Neural cell (in vitro differentiated cells): ENCODE measurements at regions not wholly inside any gene's neighbourhood (a gene's known extent, or its start where the extent isn't known, plus 50 kb on each side); places are given as distances from the start of the nearest gene placed in this dataset.
"Not testable (repeated sequence)": the region's sequence is repeated elsewhere in the genome, so short reads cannot be mapped to it uniquely, and the experiment has no call there.

Source experiments
- H2AFZ ChIP-seq: fragments of 200-600, 300-800 bp; sonication (generic), shearing (Covaris generic); 2 replicates; pipeline ENCODE4 v1.6.0; 2014; ENCODE audit warnings: low read depth, mild to moderate bottlenecking, antibody characterized with exemption, low read length, moderate library complexity
- H3F3A ChIP-seq: fragments of 200-600 bp; shearing (Covaris generic); 2 replicates; pipeline ENCODE4 v1.6.1; 2016; ENCODE audit warnings: mild to moderate bottlenecking, moderate library complexity, mixed read lengths, antibody characterized with exemption, low read length; ENCODE audit not compliant: insufficient read depth, poor library complexity, severe bottlenecking
- H3K27ac ChIP-seq: fragments of 200-600, 300-800 bp; sonication (generic), shearing (Covaris generic); 2 replicates; pipeline ENCODE4 v1.5.1; 2014; ENCODE audit warnings: mild to moderate bottlenecking, low read length, moderate library complexity
- H3K27me3 ChIP-seq: fragments of 300-800, 200-600 bp; sonication (generic), shearing (Covaris generic); 2 replicates; pipeline ENCODE4 v1.6.0; 2014; ENCODE audit warnings: mild to moderate bottlenecking, low read depth, low read length, moderate library complexity; ENCODE audit not compliant: insufficient read depth
- H3K36me3 ChIP-seq: fragments of 300-800, 200-600 bp; sonication (generic), shearing (Covaris generic); 2 replicates; pipeline ENCODE4 v1.5.1; 2014; ENCODE audit warnings: mild to moderate bottlenecking, antibody characterized with exemption, low read length, moderate library complexity; ENCODE audit not compliant: insufficient read depth
- H3K4me2 ChIP-seq: fragments of 300-800, 200-600 bp; sonication (generic), shearing (Covaris generic); 2 replicates; pipeline ENCODE4 v1.6.0; 2014; ENCODE audit warnings: mild to moderate bottlenecking, low read length
- H3K4me3 ChIP-seq: fragments of 300-800, 200-600 bp; sonication (generic), shearing (Covaris generic); 2 replicates; pipeline ENCODE4 v1.5.1; 2014; ENCODE audit warnings: mild to moderate bottlenecking, low read length, moderate library complexity
- H3K79me2 ChIP-seq: fragments of 200-600 bp; shearing (Covaris generic); replicated peaks from 2 replicates; pipeline ENCODE4 v1.6.0; 2014; ENCODE audit warnings: mild to moderate bottlenecking, low read length, moderate library complexity; ENCODE audit not compliant: insufficient read depth
- H3K9ac ChIP-seq: fragments of 300-800, 200-600 bp; sonication (generic), shearing (Covaris generic); 2 replicates; pipeline ENCODE4 v1.6.1; 2016; ENCODE audit warnings: mild to moderate bottlenecking, low read length, mixed read lengths
- H3K9me2 ChIP-seq: fragments of 200-600 bp; shearing (Covaris generic); 2 replicates; pipeline ENCODE4 v1.6.1; 2016; ENCODE audit warnings: mild to moderate bottlenecking, low read length, mixed read lengths; ENCODE audit not compliant: insufficient read depth
- H3K9me3 ChIP-seq: fragments of 200-600, 300-800 bp; sonication (generic), shearing (Covaris generic); 2 replicates; pipeline ENCODE4 v1.6.1; 2016; ENCODE audit warnings: mild to moderate bottlenecking, mixed run types, low read length, moderate library complexity, mixed read lengths
- H4K20me1 ChIP-seq: fragments of 200-600 bp; shearing (Covaris generic); 2 replicates; pipeline ENCODE4 v1.6.1; 2016; ENCODE audit warnings: mild to moderate bottlenecking, mixed run types; ENCODE audit not compliant: insufficient read depth
- CTCF ChIP-seq: fragments of 450-650 bp; IDR thresholded peaks from 2 replicates; pipeline ENCODE4 v1.5.1; 2014; ENCODE audit warnings: antibody characterized with exemption, mild to moderate bottlenecking, moderate library complexity; ENCODE audit not compliant: poor library complexity, severe bottlenecking
- EP300 ChIP-seq: fragments of 450-650 bp; conservative IDR thresholded peaks from 2 replicates; pipeline ENCODE4 v1.6.1; 2014; ENCODE audit warnings: antibody characterized with exemption, mild to moderate bottlenecking, moderate library complexity; ENCODE audit not compliant: poor library complexity, severe bottlenecking
- EZH2 ChIP-seq: fragments of 200-600, 300-800 bp; shearing (Covaris generic), sonication (generic); IDR thresholded peaks from 2 replicates; pipeline ENCODE4 v1.6.1; 2014; ENCODE audit warnings: antibody characterized with exemption, low read length, borderline replicate concordance, mild to moderate bottlenecking; ENCODE audit not compliant: insufficient read depth, poor library complexity, severe bottlenecking
- MXI1 ChIP-seq: fragments of 450-650 bp; conservative IDR thresholded peaks from 2 replicates; pipeline ENCODE4 v1.6.1; 2014; ENCODE audit warnings: antibody characterized with exemption, mild to moderate bottlenecking; ENCODE audit not compliant: poor library complexity, severe bottlenecking
- POLR2AphosphoS5 ChIP-seq: IDR thresholded peaks from 2 replicates; pipeline ENCODE4 v1.6.1; 2012
- RAD21 ChIP-seq: fragments of 450-650 bp; conservative IDR thresholded peaks from 2 replicates; pipeline ENCODE4 v1.6.1; 2014; ENCODE audit warnings: antibody characterized with exemption, mild to moderate bottlenecking, moderate library complexity
- REST ChIP-seq: IDR thresholded peaks from 2 replicates; pipeline ENCODE4 v1.6.1; 2012; ENCODE audit warnings: borderline replicate concordance
- SMC3 ChIP-seq: fragments of 450-650 bp; conservative IDR thresholded peaks from 2 replicates; pipeline ENCODE4 v1.6.1; 2014; ENCODE audit warnings: antibody characterized with exemption, mild to moderate bottlenecking, moderate library complexity; ENCODE audit not compliant: poor library complexity
- TAF1 ChIP-seq: IDR thresholded peaks from 2 replicates; pipeline ENCODE4 v1.6.1; 2012; ENCODE audit warnings: low read depth

- Histone ChIP-seq H3K9me3 (no peaks in the 10 kb centered on the region), H3K27me3 (no peaks in the 10 kb centered on the region), H3K4me2 (no peak overlapping the region), H3F3A (no peaks in the 10 kb centered on the region), H3K27ac (no peak overlapping the region), H3K9me2 (no peaks in the 10 kb centered on the region), H3K79me2 (no peaks in the 10 kb centered on the region), H4K20me1 (no peaks in the 10 kb centered on the region), H3K9ac (no peak overlapping the region), H3K36me3 (no peaks in the 10 kb centered on the region), H2AFZ (no peak overlapping the region), H3K4me3 (no peak overlapping the region)
- TF ChIP-seq REST: no peak
- no peak for TF ChIP-seq TAF1
- TF ChIP-seq POLR2AphosphoS5: no peak
- no peak for TF ChIP-seq CTCF
- no peak for TF ChIP-seq RAD21
- TF ChIP-seq MXI1: no peak
- no peak for TF ChIP-seq EP300
Observed at GRCh38 chr2:193841384-193842150, 1646.8 kb upstream of the TMEFF2 start.

GRCh38 chr2:193837111-193837738 lies 1642.5 kb upstream of the TMEFF2 start:
- H3K27me3 ChIP-seq: no peaks in the 10 kb centered on the region
- no peak overlapping the region for H3K9ac ChIP-seq
- H3K9me3 ChIP-seq: no peaks in the 10 kb centered on the region
- no peaks in the 10 kb centered on the region for H3F3A ChIP-seq
- no peaks in the 10 kb centered on the region for H3K9me2 ChIP-seq
- H3K4me3 ChIP-seq: no peak overlapping the region
- TF ChIP-seq EZH2 (no peak), TAF1 (no peak), POLR2AphosphoS5 (no peak), SMC3 (no peak), REST (no peak), CTCF (no peak), RAD21 (no peak), EP300 (no peak), MXI1 (no peak)
- H3K79me2 ChIP-seq: no peaks in the 10 kb centered on the region
- no peak overlapping the region for H2AFZ ChIP-seq
- H4K20me1 ChIP-seq: no peaks in the 10 kb centered on the region
- no peak overlapping the region for H3K4me2 ChIP-seq
- no peaks in the 10 kb centered on the region for H3K36me3 ChIP-seq
- no peak overlapping the region for H3K27ac ChIP-seq

GRCh38 chr2:193836424-193837006 lies 1641.8 kb upstream of the TMEFF2 start:
- H3K79me2 ChIP-seq, H3K9ac ChIP-seq, H3K36me3 ChIP-seq, H3K27ac ChIP-seq, H3K27me3 ChIP-seq, H3K9me3 ChIP-seq, H3F3A ChIP-seq, H3K4me2 ChIP-seq, H3K9me2 ChIP-seq, H3K4me3 ChIP-seq, H2AFZ ChIP-seq, H4K20me1 ChIP-seq: not testable (repeated sequence)
